Lower leg skin (tissue), 4 donors: ENCODE measurements at regions not wholly inside any gene's neighbourhood (a gene's known extent, or its start where the extent isn't known, plus 50 kb on each side); places are given as distances from the start of the nearest gene placed in this dataset.
"Not testable (repeated sequence)": the region's sequence is repeated elsewhere in the genome, so short reads cannot be mapped to it uniquely, and the experiment has no call there.

Source experiments
- DNase-seq, 2 donors: peaks; one replicate each; pipeline ENCODE4 v3.0.0-alpha.2; 2019; ENCODE audit warnings: low spot score in 2 of 2
- H3K4me3 ChIP-seq: fragments of 200-600 bp; sonication (generic); 2 replicates; pipeline ENCODE4 v1.5.1; 2017; ENCODE audit warnings: mild to moderate bottlenecking, low read depth; ENCODE audit not compliant: poor library complexity, severe bottlenecking
- POLR2A ChIP-seq, 2 donors: fragments of 450-650 bp; IDR thresholded peaks; one replicate each; pipeline ENCODE4 v1.6.1; 2016 to 2017; ENCODE audit warnings: antibody characterized with exemption in 2 of 2, mild to moderate bottlenecking in 1 of 2, moderate library complexity in 1 of 2
- WGBS, 2 donors: methylation state at CpG; one replicate each; pipeline ENCODE4 v1.1.5; 2018; 5-methylcytosine and 5-hydroxymethylcytosine counted together
- intact Hi-C: fragments of 100-400 bp; cut with DNase I; formaldehyde crosslinking; loops from one replicate; pipeline ENCODE4 v1.15.0; 2023; ENCODE audit warnings: low total_unique reads
- TF ChIP-seq, protein P1 (sequence below), 3 donors: fragments of 450-650 bp; IDR thresholded peaks; one replicate each; pipeline ENCODE4 v1.5.1; 2016; ENCODE audit warnings: antibody characterized with exemption in 3 of 3, mild to moderate bottlenecking in 3 of 3, moderate library complexity in 2 of 3

DNA sequence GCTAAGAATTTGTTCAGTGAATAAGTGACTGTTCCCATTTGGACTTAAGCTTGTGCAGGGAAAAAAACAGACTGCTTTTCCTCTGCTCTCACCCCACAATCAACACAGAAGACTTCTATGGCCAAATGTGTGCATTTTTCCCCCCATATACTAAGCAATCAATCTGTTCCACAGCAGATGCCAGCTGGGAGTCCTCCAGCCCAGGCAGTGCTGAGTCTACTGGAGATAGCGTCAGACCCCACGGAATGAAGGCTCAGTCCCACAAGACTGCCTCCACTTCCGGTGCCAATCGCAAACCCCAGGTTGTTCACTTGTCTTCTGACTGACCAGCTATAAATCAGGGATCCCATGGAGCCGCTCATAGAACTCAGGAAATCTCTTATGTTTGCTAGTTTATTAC lies 69.5 kb upstream of the ANKRD10 start:
- 78 to 81% methylated on average over 5 of the region's 5 CpGs for WGBS, 2 donors
- intact Hi-C loops = no loop called here
- TF ChIP-seq, protein P1, sequence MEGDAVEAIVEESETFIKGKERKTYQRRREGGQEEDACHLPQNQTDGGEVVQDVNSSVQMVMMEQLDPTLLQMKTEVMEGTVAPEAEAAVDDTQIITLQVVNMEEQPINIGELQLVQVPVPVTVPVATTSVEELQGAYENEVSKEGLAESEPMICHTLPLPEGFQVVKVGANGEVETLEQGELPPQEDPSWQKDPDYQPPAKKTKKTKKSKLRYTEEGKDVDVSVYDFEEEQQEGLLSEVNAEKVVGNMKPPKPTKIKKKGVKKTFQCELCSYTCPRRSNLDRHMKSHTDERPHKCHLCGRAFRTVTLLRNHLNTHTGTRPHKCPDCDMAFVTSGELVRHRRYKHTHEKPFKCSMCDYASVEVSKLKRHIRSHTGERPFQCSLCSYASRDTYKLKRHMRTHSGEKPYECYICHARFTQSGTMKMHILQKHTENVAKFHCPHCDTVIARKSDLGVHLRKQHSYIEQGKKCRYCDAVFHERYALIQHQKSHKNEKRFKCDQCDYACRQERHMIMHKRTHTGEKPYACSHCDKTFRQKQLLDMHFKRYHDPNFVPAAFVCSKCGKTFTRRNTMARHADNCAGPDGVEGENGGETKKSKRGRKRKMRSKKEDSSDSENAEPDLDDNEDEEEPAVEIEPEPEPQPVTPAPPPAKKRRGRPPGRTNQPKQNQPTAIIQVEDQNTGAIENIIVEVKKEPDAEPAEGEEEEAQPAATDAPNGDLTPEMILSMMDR (IDR thresholded peaks at IDR 0.05) = no peak
- no peak for TF ChIP-seq POLR2A (IDR thresholded peaks at IDR 0.05)
- no peak for DNase-seq
- H3K4me3 ChIP-seq = no peak overlapping the region

DNA sequence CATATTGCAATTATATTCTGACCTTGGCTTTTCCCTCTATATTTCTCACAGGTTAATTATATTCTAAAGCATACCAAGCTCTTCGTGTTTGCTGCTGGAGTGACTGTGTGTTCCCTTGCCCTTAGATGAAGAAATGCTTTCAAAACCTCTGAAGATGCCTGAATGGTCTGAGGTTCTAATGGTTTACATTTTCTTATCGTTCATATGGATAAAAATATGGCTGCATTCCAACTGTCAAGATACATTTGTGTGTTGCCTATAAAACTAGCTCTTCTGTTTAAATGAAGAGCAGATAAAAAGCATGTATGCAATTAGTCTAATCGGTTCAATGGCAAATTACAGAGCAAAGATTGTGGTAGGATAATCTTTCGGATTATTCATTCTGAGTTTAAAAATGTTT lies 68.4 kb upstream of the ANKRD10 start:
- intact Hi-C loops = no loop called here
- DNase-seq = no peak
- TF ChIP-seq, protein P1 (IDR thresholded peaks at IDR 0.05) = no peak
- no peak for TF ChIP-seq POLR2A (IDR thresholded peaks at IDR 0.05)
- H3K4me3 ChIP-seq = no peak overlapping the region
- 60% methylated on average over 4 of the region's 4 CpGs for WGBS, 2 donors

DNA sequence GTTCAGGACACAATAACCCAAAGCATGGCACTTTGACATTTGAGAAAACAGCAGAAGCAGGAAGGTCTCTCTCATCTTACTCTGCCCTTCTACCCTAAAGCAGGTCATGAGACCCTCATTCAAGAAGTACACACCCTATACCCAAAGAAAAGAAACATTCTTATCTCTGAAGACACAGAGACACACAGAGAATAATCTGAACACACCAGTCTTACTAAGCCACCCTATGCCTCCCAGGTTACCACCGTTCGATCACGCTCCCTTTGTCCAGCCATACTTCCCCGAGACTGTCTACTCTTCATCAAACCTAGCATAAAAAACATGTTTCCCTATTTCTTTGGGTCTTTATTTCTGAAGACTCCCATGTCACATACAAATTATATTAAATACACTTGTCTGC lies 66.5 kb upstream of the ANKRD10 start:
- no peak overlapping the region for H3K4me3 ChIP-seq
- TF ChIP-seq POLR2A (IDR thresholded peaks at IDR 0.05) = no peak
- no peak for DNase-seq
- WGBS, 2 donors = 74 to 77% methylated on average over 4 of the region's 4 CpGs
- intact Hi-C loops = loop anchor here (2.0 kb wide), 1 partner anchor 55 kb away; no protein-coding TSS in a partner anchor

DNA sequence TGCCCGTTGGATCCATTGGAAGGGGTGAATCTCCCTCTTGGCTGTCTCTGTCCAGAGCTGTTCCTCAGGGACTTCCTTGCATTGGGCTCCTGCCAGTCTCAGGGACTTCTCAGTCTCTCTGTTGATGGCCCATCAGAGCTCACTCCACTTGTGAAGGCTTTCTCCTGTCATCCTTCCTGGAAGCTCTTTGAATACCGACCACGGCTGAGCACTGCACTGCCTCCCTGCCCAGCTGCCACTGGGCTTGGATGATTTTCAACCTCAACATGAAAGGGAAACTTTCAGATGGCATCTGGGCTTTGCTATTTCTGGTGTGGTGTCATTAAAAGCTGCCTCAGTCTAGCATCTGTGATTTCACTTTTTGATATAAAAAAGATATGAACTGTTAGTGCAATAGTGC lies 66.1 kb upstream of the ANKRD10 start:
- intact Hi-C loops = loop anchor here (2.0 kb wide), 1 partner anchor 54 kb away; no protein-coding TSS in a partner anchor
- no peak overlapping the region for H3K4me3 ChIP-seq
- WGBS, 2 donors = 32 to 59% methylated on average over 2 to 3 of the region's 3 CpGs
- no peak for DNase-seq
- TF ChIP-seq, protein P1 (IDR thresholded peaks at IDR 0.05) = no peak
- TF ChIP-seq POLR2A (IDR thresholded peaks at IDR 0.05) = no peak

DNA sequence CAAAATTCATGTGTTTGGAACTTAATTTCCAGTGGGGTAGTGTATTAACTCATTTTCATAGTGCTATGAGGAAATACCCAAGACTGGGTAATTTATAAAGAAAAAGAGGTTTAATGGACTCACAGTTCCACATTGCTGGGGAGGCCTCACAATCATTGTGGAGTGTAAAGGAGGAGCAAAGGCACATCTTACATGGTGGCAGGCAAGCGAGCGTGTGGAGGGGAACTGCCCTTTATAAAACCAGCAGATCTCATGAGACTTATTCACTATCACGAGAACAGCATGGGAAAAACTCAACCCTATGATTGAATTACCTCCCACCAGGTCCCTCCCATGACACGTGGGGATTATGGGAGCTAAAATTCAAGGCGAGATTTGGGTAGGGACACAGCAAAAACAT lies 64.3 kb upstream of the ANKRD10 start:
- WGBS, 2 donors = 91 to 94% methylated on average over 5 of the region's 5 CpGs

DNA sequence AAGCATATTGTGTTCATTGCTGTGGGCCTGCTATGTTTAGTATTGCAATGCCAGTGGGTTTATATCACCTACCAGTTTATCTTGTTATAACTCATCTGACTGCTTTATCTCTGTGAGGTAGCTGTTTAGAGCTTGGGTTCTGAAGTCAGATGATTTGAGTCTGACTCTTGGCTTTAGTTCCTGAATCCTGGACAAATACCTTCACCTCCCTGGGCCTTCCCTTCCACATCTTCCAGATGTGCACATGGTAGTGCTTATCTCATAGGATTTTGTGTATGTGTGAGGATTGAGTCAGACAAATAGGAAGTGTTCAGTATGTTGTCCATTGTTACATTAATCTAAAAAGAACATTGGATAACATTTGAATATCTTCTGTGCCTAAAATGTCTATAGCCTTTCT lies 63.5 kb upstream of the ANKRD10 start:
- no peak overlapping the region for H3K4me3 ChIP-seq
- intact Hi-C loops = no loop called here
- no peak for DNase-seq
- TF ChIP-seq, protein P1 (IDR thresholded peaks at IDR 0.05) = no peak
- TF ChIP-seq POLR2A (IDR thresholded peaks at IDR 0.05) = no peak

More for the DNA sequence above, 64.3 kb upstream of the ANKRD10 start:
- intact Hi-C loops, DNase-seq, H3K4me3 ChIP-seq: not testable (repeated sequence)

DNA sequence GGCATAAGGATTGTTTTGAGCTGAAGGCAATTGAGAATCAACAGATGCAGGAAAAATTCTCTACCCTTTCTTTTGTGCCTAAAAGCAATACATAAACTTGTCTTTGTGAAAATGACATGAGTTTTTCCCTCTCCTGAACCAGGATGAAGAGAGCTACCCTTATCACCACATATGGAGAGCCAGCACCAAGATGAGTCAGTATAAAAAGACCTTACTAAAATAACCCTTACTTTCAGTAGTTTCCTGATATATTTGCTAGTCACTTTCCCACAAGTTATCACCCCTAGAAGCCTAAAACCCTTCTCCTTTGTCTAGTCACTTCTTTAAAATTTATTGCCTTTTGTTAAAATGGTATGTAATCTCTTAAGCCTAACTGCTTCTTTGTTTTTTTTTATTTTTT lies 61.9 kb upstream of the ANKRD10 start:
- intact Hi-C loops = no loop called here
- no peak for TF ChIP-seq POLR2A (IDR thresholded peaks at IDR 0.05)
- TF ChIP-seq, protein P1 (IDR thresholded peaks at IDR 0.05) = no peak
- no peak for DNase-seq
- H3K4me3 ChIP-seq = no peak overlapping the region
